SK-N-SH (cell line): ENCODE measurements at regions not wholly inside any gene's neighbourhood (a gene's known extent, or its start where the extent isn't known, plus 50 kb on each side); places are given as distances from the start of the nearest gene placed in this dataset.

Experiments
- CTCF ChIP-seq: fragments of 200-600 bp; sonication (generic); IDR thresholded peaks from 2 replicates; pipeline ENCODE4 v1.6.1; 2017; ENCODE audit warnings: antibody characterized with exemption, mild to moderate bottlenecking, moderate library complexity
- FOXM1 ChIP-seq: IDR thresholded peaks from 2 replicates; pipeline ENCODE4 v1.4.0; 2012; ENCODE audit warnings: low read depth, mild to moderate bottlenecking
- POLR2AphosphoS5 ChIP-seq: IDR thresholded peaks from 2 replicates; pipeline ENCODE4 v1.6.1; 2012; ENCODE audit warnings: low read depth, low read length
- RFX5 ChIP-seq: IDR thresholded peaks from 2 replicates; pipeline ENCODE4 v1.6.1; 2012; ENCODE audit warnings: mild to moderate bottlenecking, improper control_type of control experiment, low read length

- no peak for TF ChIP-seq CTCF
- no peak for TF ChIP-seq FOXM1
- TF ChIP-seq RFX5: no peak
- TF ChIP-seq POLR2AphosphoS5: no peak
These were observed 147.4 kb upstream of the PRSS58 start for GRCh38 chr7:142405122-142405765.
